ENCODE measurements at regions not wholly inside any gene's neighbourhood (a gene's known extent, or its start where the extent isn't known, plus 50 kb on each side); places are given as distances from the start of the nearest gene placed in this dataset.
"Not testable (repeated sequence)": the region's sequence is repeated elsewhere in the genome, so short reads cannot be mapped to it uniquely, and the experiment has no call there.

DNA sequence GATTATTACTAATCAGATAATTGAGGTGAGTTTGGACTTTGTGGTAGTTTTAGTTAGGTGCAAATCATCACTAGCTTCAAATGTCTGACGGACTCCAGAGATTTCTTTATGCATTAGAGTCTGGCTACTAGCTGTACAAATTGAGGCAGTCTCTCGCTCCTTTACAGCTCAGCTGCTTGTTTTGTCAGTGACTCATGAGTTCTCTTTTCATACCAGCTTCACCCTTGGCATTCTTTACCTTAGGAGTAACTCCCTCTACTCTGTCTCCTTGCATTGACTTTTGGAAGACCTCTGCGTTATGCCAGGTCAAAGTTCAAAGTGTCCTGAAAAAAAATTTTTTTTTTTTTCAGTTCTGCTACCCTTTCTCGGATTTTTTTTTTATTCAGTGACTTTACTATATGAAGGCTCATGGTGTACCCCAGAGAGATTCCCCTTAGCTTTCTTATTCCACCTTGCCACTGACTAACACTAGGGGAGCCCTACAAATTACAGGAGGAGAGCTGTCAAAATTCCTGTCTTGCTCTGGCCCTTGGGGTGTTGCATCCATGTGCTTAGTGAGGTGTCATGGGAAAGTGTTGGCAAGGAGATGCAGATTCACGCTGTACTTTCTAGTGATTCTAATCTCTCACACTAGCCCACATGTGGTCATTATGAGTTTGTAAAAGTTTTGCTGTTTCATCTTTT is 576.6 kb downstream of the ADGRL2 start:
- TF ChIP-seq CTCF (IDR thresholded peaks at IDR 0.05; ENCODE audit: borderline replicate concordance, control extremely low read depth, extremely low read depth, insufficient read depth, missing control alignments) = no peak
- DNase-seq (ENCODE audit: low spot score) = no peak
- in situ Hi-C loops (cut with MboI; ENCODE audit: low sequenced_read_pairs, unreplicated experiment) = no loop called here

DNA sequence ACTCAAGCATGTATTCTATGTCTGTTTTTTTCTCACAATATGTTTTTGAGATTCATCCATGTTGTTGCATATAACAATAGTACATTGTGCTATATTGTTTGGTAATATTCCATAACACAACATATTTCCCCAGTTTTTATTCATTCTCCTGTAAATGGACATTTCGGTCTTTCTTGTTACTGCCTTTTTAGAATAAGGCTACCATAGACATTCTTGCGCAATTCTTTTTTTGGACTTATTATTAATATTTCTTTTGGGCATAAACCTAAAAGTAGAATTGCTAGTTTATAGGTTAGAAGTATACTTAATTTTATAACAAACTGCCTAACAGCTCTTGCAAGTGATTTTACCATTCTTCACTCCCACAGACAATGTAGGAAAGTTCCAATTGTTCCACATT is 573.0 kb downstream of the ADGRL2 start:
- in situ Hi-C loops (cut with MboI; ENCODE audit: low sequenced_read_pairs, unreplicated experiment) = no loop called here
- TF ChIP-seq CTCF (IDR thresholded peaks at IDR 0.05; ENCODE audit: borderline replicate concordance, control extremely low read depth, extremely low read depth, insufficient read depth, missing control alignments) = no peak
- DNase-seq (ENCODE audit: low spot score) = no peak

DNA sequence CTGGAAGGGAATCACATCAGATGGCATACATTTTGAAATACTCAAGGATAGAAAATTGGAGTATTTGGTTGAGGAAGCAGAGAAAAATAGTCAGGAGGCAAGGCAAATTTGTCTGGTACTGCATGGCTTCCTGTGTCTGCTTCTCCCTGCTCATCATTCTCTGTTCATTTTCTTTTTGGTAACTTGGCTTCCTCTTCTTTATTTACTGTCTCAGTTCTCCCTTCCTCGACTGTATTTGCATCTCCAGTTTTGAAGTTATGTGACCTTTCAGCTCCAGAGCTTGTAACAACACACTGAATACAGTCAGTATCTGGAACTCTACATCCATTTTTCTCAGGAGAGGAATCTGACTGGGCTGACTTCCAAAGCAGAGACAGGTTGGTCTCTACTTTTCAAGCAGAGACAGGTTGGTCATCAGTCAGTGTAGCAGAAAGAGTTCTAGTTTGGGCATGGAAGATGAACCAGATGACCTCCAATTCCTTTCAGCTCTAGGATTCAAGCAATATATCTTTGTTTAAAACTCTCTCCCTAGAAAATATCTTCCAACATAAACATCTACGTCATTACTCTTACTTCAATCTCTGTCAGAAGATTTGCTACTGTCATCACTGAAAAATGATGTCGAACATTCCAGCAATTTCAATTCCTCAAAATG is 571.2 kb downstream of the ADGRL2 start:
- DNase-seq (ENCODE audit: low spot score) = no peak
- in situ Hi-C loops (cut with MboI; ENCODE audit: low sequenced_read_pairs, unreplicated experiment) = no loop called here
- no peak for TF ChIP-seq CTCF (IDR thresholded peaks at IDR 0.05; ENCODE audit: borderline replicate concordance, control extremely low read depth, extremely low read depth, insufficient read depth, missing control alignments)

DNA sequence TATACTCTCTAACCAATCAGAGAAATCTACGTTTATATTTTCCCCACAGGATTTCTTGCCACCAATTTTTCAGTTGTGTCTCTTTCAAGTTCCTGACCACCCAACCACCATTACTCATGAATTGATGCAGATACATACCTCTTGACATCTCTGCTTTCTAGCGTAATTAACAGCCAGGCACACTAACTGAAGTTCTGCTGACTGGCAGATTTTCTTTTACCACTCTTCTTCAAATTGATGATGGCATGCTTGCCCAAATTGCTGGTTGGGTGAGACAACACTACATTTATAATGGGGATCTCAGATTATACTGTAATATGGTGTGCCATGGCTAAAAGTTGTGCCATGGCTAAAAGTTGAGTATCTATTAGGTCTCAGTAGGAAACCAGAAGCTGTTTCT is 566.7 kb downstream of the ADGRL2 start:
- in situ Hi-C loops (cut with MboI; ENCODE audit: low sequenced_read_pairs, unreplicated experiment) = no loop called here
- DNase-seq (ENCODE audit: low spot score) = no peak
- no peak for TF ChIP-seq CTCF (IDR thresholded peaks at IDR 0.05; ENCODE audit: borderline replicate concordance, control extremely low read depth, extremely low read depth, insufficient read depth, missing control alignments)

DNA sequence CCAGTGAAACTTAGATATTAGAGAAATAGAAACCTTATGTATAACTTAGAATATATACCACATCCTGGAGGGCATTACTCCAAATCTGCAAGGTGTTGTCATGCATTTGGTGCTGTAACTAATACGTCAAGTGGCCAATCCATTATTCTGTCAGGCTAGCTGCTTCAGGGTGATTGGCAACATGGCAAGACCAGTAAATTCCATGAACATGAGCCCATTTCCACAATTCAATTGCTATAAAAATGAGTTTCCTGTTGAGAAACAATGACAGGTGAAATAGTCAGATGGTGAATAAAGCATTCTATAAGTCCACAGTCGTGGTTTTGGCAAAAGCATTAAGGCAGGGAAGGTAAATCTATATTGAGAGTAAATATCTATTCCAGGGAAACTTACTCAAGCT is 566.0 kb downstream of the ADGRL2 start:
- TF ChIP-seq CTCF (IDR thresholded peaks at IDR 0.05; ENCODE audit: borderline replicate concordance, control extremely low read depth, extremely low read depth, insufficient read depth, missing control alignments) = no peak
- no peak for DNase-seq (ENCODE audit: low spot score)
- in situ Hi-C loops (cut with MboI; ENCODE audit: low sequenced_read_pairs, unreplicated experiment) = no loop called here

DNA sequence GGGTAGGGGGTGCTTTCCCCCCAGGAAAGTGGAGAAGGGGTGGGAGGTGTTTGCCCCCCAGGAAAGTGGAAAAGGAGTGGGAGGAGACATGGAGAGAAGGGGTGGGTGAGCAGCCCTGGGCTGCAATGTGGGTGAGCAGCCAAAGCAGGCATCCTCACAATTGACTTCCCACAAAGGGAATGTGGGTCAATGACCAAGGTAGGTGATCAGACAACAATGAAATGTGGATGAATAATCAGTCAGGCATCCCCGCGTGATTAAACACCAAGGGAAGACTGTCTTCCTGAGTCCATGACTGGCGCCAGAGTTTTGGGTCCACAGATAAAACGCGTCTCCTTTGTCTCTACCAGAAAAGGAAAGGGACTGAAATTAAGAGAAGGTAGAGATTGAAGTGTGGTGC is 558.8 kb downstream of the ADGRL2 start:
- DNase-seq (ENCODE audit: low spot score); in situ Hi-C loops (cut with MboI; ENCODE audit: low sequenced_read_pairs, unreplicated experiment): not testable (repeated sequence)

DNA sequence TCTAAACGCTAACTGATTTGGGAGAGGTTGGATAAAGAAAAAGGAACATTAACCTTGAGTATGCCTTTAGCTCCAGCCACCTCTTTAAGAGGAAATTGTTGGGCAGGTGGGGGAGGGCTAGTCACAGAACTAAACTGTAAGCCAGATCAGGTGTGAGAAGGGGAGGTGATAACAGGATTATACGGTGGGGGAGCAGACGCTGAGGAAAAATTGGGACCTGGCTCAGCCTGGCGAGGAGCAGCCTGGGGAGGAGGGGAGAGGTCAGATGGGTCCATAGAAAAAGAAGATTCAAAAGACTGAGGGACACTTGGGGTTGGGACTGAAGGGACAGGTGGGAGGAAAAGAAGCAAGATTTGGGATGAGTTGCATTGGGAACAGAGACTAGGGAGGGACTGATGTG is 558.0 kb downstream of the ADGRL2 start:
- in situ Hi-C loops (cut with MboI; ENCODE audit: low sequenced_read_pairs, unreplicated experiment); DNase-seq (ENCODE audit: low spot score): not testable (repeated sequence)

DNA sequence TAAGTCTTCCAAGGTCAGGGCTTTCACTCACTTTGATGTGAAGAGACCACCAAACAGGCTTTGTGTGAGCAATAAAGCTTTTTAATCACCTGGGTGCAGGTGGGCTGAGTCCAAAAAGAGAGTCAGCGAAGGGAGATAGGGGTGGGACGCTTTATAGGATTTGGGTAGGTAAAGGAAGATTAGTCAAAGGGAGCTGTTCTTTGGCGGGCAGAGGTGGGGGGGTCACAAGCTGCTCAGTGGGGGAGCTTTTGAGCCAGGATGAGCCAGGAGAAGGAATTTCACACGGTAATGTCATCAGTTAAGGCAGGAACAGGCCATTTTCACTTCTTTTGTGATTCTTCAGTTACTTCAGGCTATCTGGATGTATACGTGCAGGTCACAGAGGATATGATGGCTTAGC is 553.8 kb downstream of the ADGRL2 start:
- DNase-seq (ENCODE audit: low spot score); in situ Hi-C loops (cut with MboI; ENCODE audit: low sequenced_read_pairs, unreplicated experiment): not testable (repeated sequence)
